WTC11 (cell line): ENCODE measurements at regions not wholly inside any gene's neighbourhood (a gene's known extent, or its start where the extent isn't known, plus 50 kb on each side); places are given as distances from the start of the nearest gene placed in this dataset.

Source experiments
- ATAC-seq: fragments of 200-7000 bp; cut with Tn5 transposase; 2 replicates; pipeline ENCODE4 v1.10.0; 2021; ENCODE audit warnings: mild to moderate bottlenecking, moderate library complexity
- CTCF ChIA-PET: fragments of 300-600 bp; sonication (Branson Sonifier 250); formaldehyde crosslinking; loops from one replicate; lab custom pipeline; 2021; ENCODE audit warnings: antibody characterized with exemption; lab: Charles Lee
- POLR2A ChIA-PET: fragments of 350-600 bp; sonication (Branson Sonifier 250); formaldehyde crosslinking; loops from one replicate; lab custom pipeline; 2021; ENCODE audit warnings: antibody characterized with exemption; lab: Charles Lee
- DNase-seq: peaks from one replicate; pipeline ENCODE4 v3.0.0; 2021; ENCODE audit warnings: low spot score
- H3K27ac Mint-ChIP-seq: 2 replicates; pipeline ENCODE4 v1.8.0; 2021; ENCODE audit warnings: mixed read lengths
- H3K27me3 Mint-ChIP-seq: 2 replicates; pipeline ENCODE4 v1.8.0; 2021; ENCODE audit warnings: low read depth, mild to moderate bottlenecking, moderate library complexity, mixed read lengths
- H3K36me3 Mint-ChIP-seq: 2 replicates; pipeline ENCODE4 v1.8.0; 2021; ENCODE audit warnings: mixed read lengths
- H3K4me1 Mint-ChIP-seq: 2 replicates; pipeline ENCODE4 v1.8.0; 2022; ENCODE audit warnings: mixed read lengths
- H3K4me3 Mint-ChIP-seq: 2 replicates; pipeline ENCODE4 v1.8.0; 2021; ENCODE audit warnings: mild to moderate bottlenecking, moderate library complexity, mixed read lengths
- H3K9me3 Mint-ChIP-seq: 2 replicates; pipeline ENCODE4 v1.8.0; 2021; ENCODE audit warnings: mixed read lengths
- ATF1 ChIP-seq: sonication (generic); formaldehyde crosslinking; IDR thresholded peaks from 2 replicates; pipeline ENCODE4 v1.8.1; 2023; ENCODE audit warnings: mild to moderate bottlenecking, moderate library complexity, missing genetic modification reagents
- CBFB ChIP-seq: sonication (generic); formaldehyde crosslinking; IDR thresholded peaks from 2 replicates; pipeline ENCODE4 v1.8.1; 2022; ENCODE audit warnings: mild to moderate bottlenecking, low read depth, missing genetic modification reagents
- ELF4 ChIP-seq: sonication (generic); formaldehyde crosslinking; IDR thresholded peaks from 2 replicates; pipeline ENCODE4 v1.8.1; 2022; ENCODE audit warnings: low read depth, mild to moderate bottlenecking, moderate library complexity, missing genetic modification reagents
- ESRRA ChIP-seq: sonication (generic); formaldehyde crosslinking; IDR thresholded peaks from 2 replicates; pipeline ENCODE4 v1.8.1; 2022; ENCODE audit warnings: mild to moderate bottlenecking, missing genetic modification reagents, borderline replicate concordance
- FOXJ3 ChIP-seq: sonication (generic); formaldehyde crosslinking; IDR thresholded peaks from 2 replicates; pipeline ENCODE4 v1.9.0; 2021; ENCODE audit warnings: missing genetic modification reagents, mild to moderate bottlenecking, borderline replicate concordance
- GTF2I ChIP-seq: fragments of 250-450 bp; sonication (Bioruptor Pico); conservative IDR thresholded peaks from 2 replicates; pipeline ENCODE4 v1.4.0; 2021; ENCODE audit warnings: mild to moderate bottlenecking
- HMGA2 ChIP-seq: fragments of 250-450 bp; sonication (Bioruptor Pico); IDR thresholded peaks from 2 replicates; pipeline ENCODE4 v1.4.0; 2021; ENCODE audit warnings: mild to moderate bottlenecking, moderate library complexity
- JAZF1 ChIP-seq: fragments of 250-450 bp; sonication (Bioruptor Pico); IDR thresholded peaks from 2 replicates; pipeline ENCODE4 v1.9.0; 2021; ENCODE audit warnings: moderate library complexity, mild to moderate bottlenecking, inconsistent platforms
- NFATC4 ChIP-seq: fragments of 250-450 bp; sonication (Bioruptor Pico); IDR thresholded peaks from 2 replicates; pipeline ENCODE4 v1.9.0; 2021; ENCODE audit warnings: mild to moderate bottlenecking
- NFE2L1 ChIP-seq: sonication (generic); formaldehyde crosslinking; IDR thresholded peaks from 2 replicates; pipeline ENCODE4 v1.8.1; 2023; ENCODE audit warnings: missing genetic modification reagents
- OVOL2 ChIP-seq: fragments of 250-450 bp; sonication (Bioruptor Pico); IDR thresholded peaks from 2 replicates; pipeline ENCODE4 v1.9.0; 2021; ENCODE audit warnings: mild to moderate bottlenecking, borderline replicate concordance
- RORB ChIP-seq: fragments of 250-450 bp; sonication (Bioruptor Pico); IDR thresholded peaks from 2 replicates; pipeline ENCODE4 v1.9.0; 2021; ENCODE audit warnings: mild to moderate bottlenecking
- SMAD3 ChIP-seq: sonication (generic); formaldehyde crosslinking; IDR thresholded peaks from 2 replicates; pipeline ENCODE4 v1.8.0; 2022; ENCODE audit warnings: missing genetic modification reagents, mild to moderate bottlenecking, borderline replicate concordance
- SP1 ChIP-seq: sonication (generic); formaldehyde crosslinking; conservative IDR thresholded peaks from 2 replicates; pipeline ENCODE4 v1.8.1; 2022; ENCODE audit warnings: missing genetic modification reagents
- TCF7 ChIP-seq: sonication (generic); formaldehyde crosslinking; IDR thresholded peaks from 2 replicates; pipeline ENCODE4 v1.8.0; 2022; ENCODE audit warnings: mild to moderate bottlenecking, low read depth, missing genetic modification reagents, moderate library complexity
- ZNF219 ChIP-seq: sonication (generic); formaldehyde crosslinking; IDR thresholded peaks from 2 replicates; pipeline ENCODE4 v1.8.0; 2023; ENCODE audit warnings: missing genetic modification reagents, mild to moderate bottlenecking, borderline replicate concordance
- TF ChIP-seq, protein P1 (sequence below): sonication (generic); formaldehyde crosslinking; conservative IDR thresholded peaks from 2 replicates; pipeline ENCODE4 v1.8.1; 2022; ENCODE audit warnings: mild to moderate bottlenecking, missing genetic modification reagents
- TF ChIP-seq, protein P2 (sequence below): sonication (generic); formaldehyde crosslinking; IDR thresholded peaks from 2 replicates; pipeline ENCODE4 v1.8.1; 2023; ENCODE audit warnings: mild to moderate bottlenecking, missing genetic modification reagents
- TF ChIP-seq, protein P3 (sequence below): sonication (generic); formaldehyde crosslinking; IDR thresholded peaks from 2 replicates; pipeline ENCODE4 v1.8.1; 2022; ENCODE audit warnings: low read depth, mild to moderate bottlenecking, moderate library complexity, missing genetic modification reagents, borderline replicate concordance
- TF ChIP-seq, protein P4 (sequence below): sonication (generic); formaldehyde crosslinking; IDR thresholded peaks from 2 replicates; pipeline ENCODE4 v1.8.1; 2022; ENCODE audit warnings: mild to moderate bottlenecking, missing genetic modification reagents, moderate library complexity, borderline replicate concordance
- TF ChIP-seq, protein P5 (sequence below): sonication (generic); formaldehyde crosslinking; IDR thresholded peaks from 2 replicates; pipeline ENCODE4 v1.8.1; 2023; ENCODE audit warnings: mild to moderate bottlenecking, moderate library complexity, missing genetic modification reagents
- TF ChIP-seq, protein P6 (sequence below): sonication (generic); formaldehyde crosslinking; IDR thresholded peaks from 2 replicates; pipeline ENCODE4 v1.8.0; 2022; ENCODE audit warnings: mild to moderate bottlenecking, missing genetic modification reagents

DNA sequence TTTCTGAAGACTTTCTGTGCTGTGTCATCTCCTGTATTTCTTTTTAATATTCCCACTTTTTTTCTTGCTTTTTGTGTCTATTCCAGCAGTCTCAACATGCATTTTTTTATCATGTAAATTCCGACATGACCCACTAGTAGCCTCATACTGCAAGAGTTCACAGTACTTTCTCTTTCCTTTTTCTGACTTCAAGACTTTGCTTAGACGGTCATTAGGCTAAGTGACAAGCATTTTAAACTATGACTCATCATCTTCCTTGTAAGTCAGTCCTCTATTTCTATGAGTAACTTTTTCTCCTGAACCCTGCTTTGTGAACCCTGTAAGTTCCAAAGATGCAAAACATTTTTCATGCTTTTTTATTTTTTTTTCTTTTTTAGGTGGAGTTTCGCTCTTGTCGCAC lies 381.2 kb downstream of the TXNL1 start:
- CTCF ChIA-PET: no interaction called here
- POLR2A ChIA-PET: no interaction called here
- H3K4me1 Mint-ChIP-seq: peaks cover 6% of the 10 kb centered on the region
- TF ChIP-seq, protein P1, sequence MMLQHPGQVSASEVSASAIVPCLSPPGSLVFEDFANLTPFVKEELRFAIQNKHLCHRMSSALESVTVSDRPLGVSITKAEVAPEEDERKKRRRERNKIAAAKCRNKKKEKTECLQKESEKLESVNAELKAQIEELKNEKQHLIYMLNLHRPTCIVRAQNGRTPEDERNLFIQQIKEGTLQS (CRISPR knock-in tag): no peak
- TF ChIP-seq GTF2I: no peak
- no peak for TF ChIP-seq NFATC4 (CRISPR knock-in tag)
- TF ChIP-seq, protein P2, sequence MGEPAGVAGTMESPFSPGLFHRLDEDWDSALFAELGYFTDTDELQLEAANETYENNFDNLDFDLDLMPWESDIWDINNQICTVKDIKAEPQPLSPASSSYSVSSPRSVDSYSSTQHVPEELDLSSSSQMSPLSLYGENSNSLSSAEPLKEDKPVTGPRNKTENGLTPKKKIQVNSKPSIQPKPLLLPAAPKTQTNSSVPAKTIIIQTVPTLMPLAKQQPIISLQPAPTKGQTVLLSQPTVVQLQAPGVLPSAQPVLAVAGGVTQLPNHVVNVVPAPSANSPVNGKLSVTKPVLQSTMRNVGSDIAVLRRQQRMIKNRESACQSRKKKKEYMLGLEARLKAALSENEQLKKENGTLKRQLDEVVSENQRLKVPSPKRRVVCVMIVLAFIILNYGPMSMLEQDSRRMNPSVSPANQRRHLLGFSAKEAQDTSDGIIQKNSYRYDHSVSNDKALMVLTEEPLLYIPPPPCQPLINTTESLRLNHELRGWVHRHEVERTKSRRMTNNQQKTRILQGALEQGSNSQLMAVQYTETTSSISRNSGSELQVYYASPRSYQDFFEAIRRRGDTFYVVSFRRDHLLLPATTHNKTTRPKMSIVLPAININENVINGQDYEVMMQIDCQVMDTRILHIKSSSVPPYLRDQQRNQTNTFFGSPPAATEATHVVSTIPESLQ (CRISPR knock-in tag): no peak
- TF ChIP-seq OVOL2 (CRISPR knock-in tag): no peak
- TF ChIP-seq NFE2L1 (CRISPR knock-in tag): no peak
- no peak for TF ChIP-seq ATF1
- TF ChIP-seq SP1 (CRISPR knock-in tag): no peak
- TF ChIP-seq ESRRA (CRISPR knock-in tag): no peak
- TF ChIP-seq, protein P3, sequence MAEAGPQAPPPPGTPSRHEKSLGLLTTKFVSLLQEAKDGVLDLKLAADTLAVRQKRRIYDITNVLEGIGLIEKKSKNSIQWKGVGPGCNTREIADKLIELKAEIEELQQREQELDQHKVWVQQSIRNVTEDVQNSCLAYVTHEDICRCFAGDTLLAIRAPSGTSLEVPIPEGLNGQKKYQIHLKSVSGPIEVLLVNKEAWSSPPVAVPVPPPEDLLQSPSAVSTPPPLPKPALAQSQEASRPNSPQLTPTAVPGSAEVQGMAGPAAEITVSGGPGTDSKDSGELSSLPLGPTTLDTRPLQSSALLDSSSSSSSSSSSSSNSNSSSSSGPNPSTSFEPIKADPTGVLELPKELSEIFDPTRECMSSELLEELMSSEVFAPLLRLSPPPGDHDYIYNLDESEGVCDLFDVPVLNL (CRISPR knock-in tag): no peak
- TF ChIP-seq, protein P4, sequence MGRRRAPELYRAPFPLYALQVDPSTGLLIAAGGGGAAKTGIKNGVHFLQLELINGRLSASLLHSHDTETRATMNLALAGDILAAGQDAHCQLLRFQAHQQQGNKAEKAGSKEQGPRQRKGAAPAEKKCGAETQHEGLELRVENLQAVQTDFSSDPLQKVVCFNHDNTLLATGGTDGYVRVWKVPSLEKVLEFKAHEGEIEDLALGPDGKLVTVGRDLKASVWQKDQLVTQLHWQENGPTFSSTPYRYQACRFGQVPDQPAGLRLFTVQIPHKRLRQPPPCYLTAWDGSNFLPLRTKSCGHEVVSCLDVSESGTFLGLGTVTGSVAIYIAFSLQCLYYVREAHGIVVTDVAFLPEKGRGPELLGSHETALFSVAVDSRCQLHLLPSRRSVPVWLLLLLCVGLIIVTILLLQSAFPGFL (CRISPR knock-in tag): no peak
- TF ChIP-seq FOXJ3: no peak
- TF ChIP-seq TCF7 (CRISPR knock-in tag): no peak
- no peak for TF ChIP-seq ZNF219
- no peak for TF ChIP-seq RORB (CRISPR knock-in tag)
- TF ChIP-seq JAZF1: no peak
- TF ChIP-seq, protein P5, sequence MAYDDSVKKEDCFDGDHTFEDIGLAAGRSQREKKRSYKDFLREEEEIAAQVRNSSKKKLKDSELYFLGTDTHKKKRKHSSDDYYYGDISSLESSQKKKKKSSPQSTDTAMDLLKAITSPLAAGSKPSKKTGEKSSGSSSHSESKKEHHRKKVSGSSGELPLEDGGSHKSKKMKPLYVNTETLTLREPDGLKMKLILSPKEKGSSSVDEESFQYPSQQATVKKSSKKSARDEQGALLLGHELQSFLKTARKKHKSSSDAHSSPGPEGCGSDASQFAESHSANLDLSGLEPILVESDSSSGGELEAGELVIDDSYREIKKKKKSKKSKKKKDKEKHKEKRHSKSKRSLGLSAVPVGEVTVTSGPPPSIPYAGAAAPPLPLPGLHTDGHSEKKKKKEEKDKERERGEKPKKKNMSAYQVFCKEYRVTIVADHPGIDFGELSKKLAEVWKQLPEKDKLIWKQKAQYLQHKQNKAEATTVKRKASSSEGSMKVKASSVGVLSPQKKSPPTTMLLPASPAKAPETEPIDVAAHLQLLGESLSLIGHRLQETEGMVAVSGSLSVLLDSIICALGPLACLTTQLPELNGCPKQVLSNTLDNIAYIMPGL (CRISPR knock-in tag): no peak
- TF ChIP-seq SMAD3 (CRISPR knock-in tag): no peak
- no peak for TF ChIP-seq HMGA2 (CRISPR knock-in tag)
- TF ChIP-seq, protein P6, sequence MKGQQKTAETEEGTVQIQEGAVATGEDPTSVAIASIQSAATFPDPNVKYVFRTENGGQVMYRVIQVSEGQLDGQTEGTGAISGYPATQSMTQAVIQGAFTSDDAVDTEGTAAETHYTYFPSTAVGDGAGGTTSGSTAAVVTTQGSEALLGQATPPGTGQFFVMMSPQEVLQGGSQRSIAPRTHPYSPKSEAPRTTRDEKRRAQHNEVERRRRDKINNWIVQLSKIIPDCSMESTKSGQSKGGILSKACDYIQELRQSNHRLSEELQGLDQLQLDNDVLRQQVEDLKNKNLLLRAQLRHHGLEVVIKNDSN (CRISPR knock-in tag): no peak
- no peak overlapping the region for H3K27ac Mint-ChIP-seq
- no peak overlapping the region for H3K4me3 Mint-ChIP-seq
- no peaks in the 10 kb centered on the region for H3K27me3 Mint-ChIP-seq
- no peaks in the 10 kb centered on the region for H3K36me3 Mint-ChIP-seq
- DNase-seq (no peak), ATAC-seq (no peak)
- H3K9me3 Mint-ChIP-seq: peaks cover 7% of the 10 kb centered on the region

DNA sequence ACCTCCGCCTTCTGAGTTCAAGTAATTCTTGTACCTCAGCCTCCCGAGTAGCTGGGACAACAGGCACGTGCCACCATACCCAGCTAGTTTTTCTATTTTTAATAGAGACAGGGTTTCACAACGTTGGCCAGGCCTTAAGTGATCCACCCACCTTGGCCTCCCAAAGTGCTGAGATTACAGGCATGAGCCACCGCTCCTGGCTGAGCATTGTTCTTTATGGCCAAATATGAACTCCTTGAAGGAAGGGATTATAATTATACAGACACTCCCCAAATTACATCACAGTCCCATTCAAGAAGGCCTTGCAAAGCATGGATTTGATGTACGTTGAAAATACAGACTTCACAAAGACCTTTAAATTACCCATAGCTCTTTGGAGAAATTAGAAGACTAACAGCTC lies 381.7 kb downstream of the TXNL1 start:
- ChIA-PET CTCF (no interaction called here), POLR2A (no interaction called here)
- Mint-ChIP-seq H3K27ac (no peak overlapping the region), H3K36me3 (no peaks in the 10 kb centered on the region), H3K9me3 (peaks cover 7% of the 10 kb centered on the region), H3K27me3 (no peaks in the 10 kb centered on the region), H3K4me1 (peaks cover 6% of the 10 kb centered on the region), H3K4me3 (no peak overlapping the region)
- ATAC-seq (no peak), DNase-seq (no peak)
- TF ChIP-seq CBFB (no peak), ELF4 (no peak)
